OCI-LY7 (cell line): ENCODE measurements at regions not wholly inside any gene's neighbourhood (a gene's known extent, or its start where the extent isn't known, plus 50 kb on each side); places are given as distances from the start of the nearest gene placed in this dataset.

Source experiments
- CTCF ChIP-seq: fragments of 200-600 bp; sonication (generic); conservative IDR thresholded peaks from 2 replicates; pipeline ENCODE4 v1.5.1; 2014; ENCODE audit warnings: mild to moderate bottlenecking, antibody characterized with exemption, low read length, moderate library complexity, mixed read lengths
- EZH2phosphoT487 ChIP-seq: fragments of 200-600 bp; sonication (generic); IDR thresholded peaks from 2 replicates; pipeline ENCODE4 v1.6.1; 2018; ENCODE audit warnings: low read depth, borderline replicate concordance, mild to moderate bottlenecking, mixed run types, antibody characterized with exemption, low read length, moderate library complexity, mixed read lengths

- TF ChIP-seq CTCF (no peak), EZH2phosphoT487 (no peak)
Observed at GRCh38 chr12:115528466-115528865, 749.0 kb downstream of the MED13L start.
